Left ventricle myocardium inferior (tissue), 1 donor: ENCODE measurements at regions not wholly inside any gene's neighbourhood (a gene's known extent, or its start where the extent isn't known, plus 50 kb on each side); places are given as distances from the start of the nearest gene placed in this dataset.

Source experiments
- DNase-seq: peaks from one replicate; pipeline ENCODE4 v3.0.0-alpha.2; 2020
- H3K27ac ChIP-seq: fragments of 200-600 bp; replicated peaks from 2 replicates; pipeline ENCODE4 v1.8.0; 2021
- H3K27me3 ChIP-seq: fragments of 200-600 bp; 2 replicates; pipeline ENCODE4 v1.8.0; 2021; ENCODE audit warnings: low read depth
- H3K36me3 ChIP-seq: fragments of 200-600 bp; 2 replicates; pipeline ENCODE4 v1.8.0; 2021
- H3K4me1 ChIP-seq: fragments of 200-600 bp; 2 replicates; pipeline ENCODE4 v1.8.0; 2021
- H3K4me3 ChIP-seq: fragments of 200-600 bp; 2 replicates; pipeline ENCODE4 v1.8.0; 2021; ENCODE audit warnings: mild to moderate bottlenecking, moderate library complexity
- H3K9me3 ChIP-seq: fragments of 200-600 bp; replicated peaks from 2 replicates; pipeline ENCODE4 v1.8.0; 2021
- CTCF ChIP-seq: fragments of 200-600 bp; IDR thresholded peaks from 2 replicates; pipeline ENCODE4 v1.8.0; 2021; ENCODE audit warnings: antibody characterized with exemption, mild to moderate bottlenecking, borderline replicate concordance
- intact Hi-C: fragments of 100-400 bp; cut with micrococcal nuclease; formaldehyde crosslinking; loops from one replicate; pipeline ENCODE4 v1.11.0; 2022
- donor health status: DM: no; HTN: yes; CAD: no; lungs with severe emphysema.

DNA sequence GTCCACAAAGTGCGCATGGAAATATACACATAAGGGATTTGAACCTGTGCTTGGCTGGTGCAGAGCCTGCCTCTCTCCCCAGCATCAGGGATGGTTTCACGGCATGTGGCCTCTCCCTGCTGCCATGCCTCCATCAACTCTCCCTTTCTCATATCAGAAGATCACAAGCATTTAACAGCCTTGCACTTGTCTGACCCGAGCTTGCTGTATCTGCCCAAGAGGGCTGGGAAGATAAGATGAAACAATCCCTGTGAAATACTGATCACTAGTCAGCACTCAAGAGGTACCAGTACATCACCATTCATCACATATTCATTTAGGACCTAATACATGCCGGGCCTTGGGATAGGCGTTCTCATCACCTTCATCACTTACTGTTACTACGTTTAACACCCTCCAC, 107.6 kb upstream of the ARHGEF3 start:
- H3K27me3 ChIP-seq, result no peaks in the 10 kb centered on the region
- H3K36me3 ChIP-seq, result no peaks in the 10 kb centered on the region
- no peak overlapping the region for H3K27ac ChIP-seq
- DNase-seq, result no peak
- H3K4me3 ChIP-seq, result no peak overlapping the region
- TF ChIP-seq CTCF, result no peak
- H3K4me1 ChIP-seq, result peaks cover 40% of the 10 kb centered on the region
- H3K9me3 ChIP-seq, result no peaks in the 10 kb centered on the region
- intact Hi-C loops, result no loop called here

DNA sequence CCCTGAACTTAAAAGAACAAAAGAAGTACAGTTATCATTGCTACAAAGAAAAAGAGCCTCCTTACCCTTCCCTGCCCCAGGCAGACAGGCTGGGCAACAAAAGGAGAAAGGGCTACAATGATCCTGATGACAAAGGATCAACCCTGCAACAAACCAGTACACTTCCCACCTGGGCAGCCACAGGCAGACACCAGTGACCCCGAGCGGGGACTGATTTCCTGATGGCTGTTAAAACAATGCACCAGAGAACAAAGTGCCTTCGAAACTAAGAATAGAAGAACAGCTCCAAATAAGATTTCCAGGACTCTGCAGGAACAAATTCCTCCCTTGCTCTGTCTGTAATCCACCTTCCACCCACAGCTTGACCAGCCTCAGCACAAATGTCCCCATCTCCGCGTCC, 106.3 kb upstream of the ARHGEF3 start:
- peaks cover 43% of the 10 kb centered on the region for H3K4me1 ChIP-seq
- no peak overlapping the region for H3K4me3 ChIP-seq
- H3K27ac ChIP-seq, result peak overlapping the region; percentile 64
- no peaks in the 10 kb centered on the region for H3K27me3 ChIP-seq
- DNase-seq, result no peak
- no peaks in the 10 kb centered on the region for H3K36me3 ChIP-seq
- no peak for TF ChIP-seq CTCF
- intact Hi-C loops, result no loop called here
- H3K9me3 ChIP-seq, result no peaks in the 10 kb centered on the region

DNA sequence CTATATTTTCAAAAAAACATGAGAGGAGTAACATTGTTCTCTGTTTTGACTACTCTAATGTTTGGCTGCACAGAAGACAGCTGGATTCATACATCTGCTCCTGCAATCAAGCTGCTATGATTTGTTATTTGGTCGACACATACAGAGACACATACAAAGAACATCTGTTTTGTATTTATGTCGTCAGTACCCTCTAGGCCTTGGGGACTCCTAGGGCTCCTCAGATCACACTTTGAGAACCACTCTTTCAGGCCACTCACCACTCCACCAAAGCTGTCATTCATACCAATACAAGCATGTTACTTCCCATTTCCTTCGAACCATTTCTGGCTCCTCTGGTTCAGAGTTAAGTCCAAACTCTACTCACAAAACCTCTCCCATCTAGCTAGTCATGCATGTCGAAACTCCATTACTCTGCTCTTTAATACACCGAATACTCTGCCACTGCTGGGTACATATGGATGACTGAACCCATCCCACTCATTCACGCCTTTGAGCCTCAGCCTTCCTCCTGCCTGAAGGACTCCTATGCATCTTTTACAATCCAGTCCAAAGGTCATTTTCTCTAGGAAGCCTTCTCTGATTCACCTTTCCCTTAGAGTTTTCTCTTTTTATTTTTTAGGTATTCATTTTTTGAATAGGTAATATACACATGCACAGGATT, 102.9 kb upstream of the ARHGEF3 start:
- H3K4me3 ChIP-seq, result no peak overlapping the region
- TF ChIP-seq CTCF, result no peak
- no peaks in the 10 kb centered on the region for H3K27me3 ChIP-seq
- H3K27ac ChIP-seq, result no peak overlapping the region
- intact Hi-C loops, result no loop called here
- H3K4me1 ChIP-seq, result peaks cover 28% of the 10 kb centered on the region
- H3K36me3 ChIP-seq, result no peaks in the 10 kb centered on the region
- H3K9me3 ChIP-seq, result no peaks in the 10 kb centered on the region
- DNase-seq, result no peak

GRCh38 chr3:56903231-56903782, 101.6 kb upstream of the ARHGEF3 start:
- no peak overlapping the region for H3K4me3 ChIP-seq
- peaks cover 18% of the 10 kb centered on the region for H3K4me1 ChIP-seq
- intact Hi-C loops, result no loop called here
- no peaks in the 10 kb centered on the region for H3K9me3 ChIP-seq
- H3K27ac ChIP-seq, result no peak overlapping the region
- no peaks in the 10 kb centered on the region for H3K27me3 ChIP-seq
- H3K36me3 ChIP-seq, result no peaks in the 10 kb centered on the region
- DNase-seq, result no peak
- TF ChIP-seq CTCF, result no peak

DNA sequence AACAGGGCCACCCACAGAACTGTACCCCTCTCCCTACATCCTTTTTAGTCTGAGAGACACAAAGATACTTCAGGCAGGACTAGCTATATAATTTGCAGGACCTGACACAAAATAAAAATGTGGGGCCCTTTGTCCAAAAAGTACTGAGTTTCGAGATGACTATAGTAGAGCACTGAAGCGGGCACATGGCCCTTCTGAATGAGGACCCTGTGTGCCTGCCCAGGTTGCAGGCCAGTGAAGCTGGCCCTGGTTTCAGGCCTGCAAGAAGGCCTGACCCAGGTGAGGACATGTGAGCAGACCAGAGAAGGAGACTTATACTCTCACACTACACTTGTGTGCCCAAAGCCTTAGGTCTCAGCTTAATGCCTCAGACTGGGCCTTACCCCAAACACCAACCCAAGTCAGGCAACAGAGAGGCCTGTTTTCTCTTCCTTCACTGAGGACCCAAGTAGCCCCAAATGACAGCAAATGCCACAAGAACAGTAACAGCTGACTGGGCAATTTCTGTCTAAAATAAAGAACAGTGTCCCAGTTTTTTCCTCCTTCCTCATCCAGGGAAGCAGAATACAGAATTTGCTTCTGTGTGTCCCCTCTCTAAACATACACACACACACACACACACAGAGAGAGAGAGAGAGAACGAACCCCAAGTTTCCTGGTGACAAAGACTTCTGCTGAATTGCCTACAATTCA, 100.9 kb upstream of the ARHGEF3 start:
- no peak for TF ChIP-seq CTCF
- intact Hi-C loops, result no loop called here
- DNase-seq, result no peak
- no peaks in the 10 kb centered on the region for H3K36me3 ChIP-seq
- no peaks in the 10 kb centered on the region for H3K27me3 ChIP-seq
- H3K27ac ChIP-seq, result no peak overlapping the region
- H3K9me3 ChIP-seq, result no peaks in the 10 kb centered on the region
- H3K4me1 ChIP-seq, result peaks cover 11% of the 10 kb centered on the region
- H3K4me3 ChIP-seq, result no peak overlapping the region
